CD14-positive monocyte (primary cell): ENCODE measurements at regions not wholly inside any gene's neighbourhood (a gene's known extent, or its start where the extent isn't known, plus 50 kb on each side); places are given as distances from the start of the nearest gene placed in this dataset.

Experiments used
- DNase-seq, 3 donors: peaks; one replicate each; pipeline ENCODE4 v3.0.0-alpha.2; 2011 to 2022
- H2AFZ ChIP-seq: 2 replicates; pipeline ENCODE4 v1.6.0; 2012; ENCODE audit warnings: mild to moderate bottlenecking, low read depth, low read length, inconsistent platforms; ENCODE audit not compliant: insufficient read depth, poor library complexity, severe bottlenecking
- H3K27ac ChIP-seq, 2 donors: 1 replicate in 1 of 2; 2 replicates in 1 of 2; pipeline ENCODE4 v1.5.1; 2012 to 2013; ENCODE audit warnings: low read length in 2 of 2, control low read depth in 1 of 2, inconsistent platforms in 1 of 2, low read depth in 1 of 2, mild to moderate bottlenecking in 1 of 2
- H3K27me3 ChIP-seq, 2 donors: one replicate each; pipeline versions ENCODE4 v1.6.0 to v1.6.1; 2011 to 2013; ENCODE audit warnings: low read length in 2 of 2; ENCODE audit not compliant: control insufficient read depth in 2 of 2, insufficient read depth in 2 of 2
- H3K36me3 ChIP-seq, 2 donors: replicated peaks in 1 of 2; 1 replicate in 1 of 2; 2 replicates in 1 of 2; pipeline versions ENCODE4 v1.5.1 to v1.6.1; 2012 to 2013; ENCODE audit warnings: low read length in 2 of 2, control low read depth in 1 of 2, inconsistent platforms in 1 of 2, mild to moderate bottlenecking in 1 of 2; ENCODE audit not compliant: insufficient read depth in 2 of 2, control insufficient read depth in 1 of 2
- H3K4me1 ChIP-seq, 2 donors: 1 replicate in 1 of 2; 2 replicates in 1 of 2; pipeline versions ENCODE4 v1.5.1 to v1.6.1; 2012 to 2013; ENCODE audit warnings: low read length in 2 of 2, control low read depth in 1 of 2, inconsistent platforms in 1 of 2, mild to moderate bottlenecking in 1 of 2, moderate library complexity in 1 of 2; ENCODE audit not compliant: insufficient read depth in 2 of 2, control insufficient read depth in 1 of 2
- H3K4me2 ChIP-seq: replicated peaks from 2 replicates; pipeline ENCODE3; 2012; ENCODE audit warnings: low read length, moderate library complexity, mild to moderate bottlenecking; ENCODE audit not compliant: poor library complexity, severe bottlenecking; ENCODE audit errors: extremely low read depth
- H3K4me3 ChIP-seq, 3 experiments: fragments of 200-600 bp in 1 of 3; sonication (generic) in 1 of 3; replicated peaks in 1 of 3; 1 replicate in 2 of 3; 2 replicates in 1 of 3; pipeline ENCODE4 v1.5.1; 2011 to 2013; ENCODE audit warnings: low read length in 3 of 3, mild to moderate bottlenecking in 3 of 3, control low read depth in 2 of 3, low read depth in 2 of 3, inconsistent platforms in 1 of 3, moderate library complexity in 1 of 3
- H3K79me2 ChIP-seq: 2 replicates; pipeline ENCODE4 v1.6.0; 2012; ENCODE audit warnings: mild to moderate bottlenecking, control low read depth, inconsistent platforms, low read length, moderate library complexity; ENCODE audit not compliant: insufficient read depth
- H3K9ac ChIP-seq: 2 replicates; pipeline ENCODE4 v1.6.0; 2017; ENCODE audit warnings: low read length, mild to moderate bottlenecking; ENCODE audit not compliant: insufficient read depth, poor library complexity, severe bottlenecking
- H3K9me3 ChIP-seq, 2 donors: replicated peaks in 1 of 2; 1 replicate in 1 of 2; 2 replicates in 1 of 2; pipeline versions ENCODE4 v1.5.1 to v1.6.1; 2012 to 2013; ENCODE audit warnings: low read length in 2 of 2, control low read depth in 1 of 2; ENCODE audit not compliant: control insufficient read depth in 1 of 2, insufficient read depth in 1 of 2
- H4K20me1 ChIP-seq: 2 replicates; pipeline ENCODE4 v1.6.0; 2012; ENCODE audit warnings: mild to moderate bottlenecking, low read length, control low read depth, moderate library complexity; ENCODE audit not compliant: insufficient read depth
- H3K27ac Mint-ChIP-seq, 7 donors: one replicate each; pipeline ENCODE4 v1.8.0; 2020; ENCODE audit warnings: mild to moderate bottlenecking in 7 of 7, mixed read lengths in 7 of 7, moderate library complexity in 6 of 7, inconsistent platforms in 2 of 7
- H3K27me3 Mint-ChIP-seq, 3 donors: one replicate each; pipeline ENCODE4 v1.8.0; 2021 to 2022; ENCODE audit warnings: low read depth in 3 of 3, mild to moderate bottlenecking in 3 of 3, mixed read lengths in 3 of 3, moderate library complexity in 3 of 3, inconsistent platforms in 1 of 3
- H3K36me3 Mint-ChIP-seq, 2 donors: one replicate each; pipeline ENCODE4 v1.8.0; 2020; ENCODE audit warnings: mixed read lengths in 2 of 2, inconsistent platforms in 1 of 2, mild to moderate bottlenecking in 1 of 2
- H3K4me1 Mint-ChIP-seq: one replicate; pipeline ENCODE4 v1.8.0; 2020; ENCODE audit warnings: mild to moderate bottlenecking, mixed read lengths
- H3K4me3 Mint-ChIP-seq, 2 donors: one replicate each; pipeline ENCODE4 v1.8.0; 2020; ENCODE audit warnings: mild to moderate bottlenecking in 2 of 2, mixed read lengths in 2 of 2, moderate library complexity in 1 of 2
- H3K9me3 Mint-ChIP-seq, 7 donors: one replicate each; pipeline ENCODE4 v1.8.0; 2020 to 2022; ENCODE audit warnings: mixed read lengths in 7 of 7, mild to moderate bottlenecking in 6 of 7, moderate library complexity in 6 of 7, inconsistent platforms in 2 of 7
- WGBS: methylation state at CpG from one replicate; pipeline ENCODE4 v1.1.5; 2013; ENCODE audit warnings: missing lambda C conversion rate; ENCODE audit not compliant: insufficient coverage; 5-methylcytosine and 5-hydroxymethylcytosine counted together
- intact Hi-C, 2 donors: fragments of 100-400 bp; cut with micrococcal nuclease; formaldehyde crosslinking; loops; one replicate each; pipeline versions ENCODE4 v1.15.0 to v1.15.1; 2023
- TF ChIP-seq, protein P1 (sequence below): fragments of 200-600 bp; IDR thresholded peaks from one replicate; pipeline ENCODE4 v1.8.0; 2022; ENCODE audit warnings: antibody characterized with exemption, mild to moderate bottlenecking

DNA sequence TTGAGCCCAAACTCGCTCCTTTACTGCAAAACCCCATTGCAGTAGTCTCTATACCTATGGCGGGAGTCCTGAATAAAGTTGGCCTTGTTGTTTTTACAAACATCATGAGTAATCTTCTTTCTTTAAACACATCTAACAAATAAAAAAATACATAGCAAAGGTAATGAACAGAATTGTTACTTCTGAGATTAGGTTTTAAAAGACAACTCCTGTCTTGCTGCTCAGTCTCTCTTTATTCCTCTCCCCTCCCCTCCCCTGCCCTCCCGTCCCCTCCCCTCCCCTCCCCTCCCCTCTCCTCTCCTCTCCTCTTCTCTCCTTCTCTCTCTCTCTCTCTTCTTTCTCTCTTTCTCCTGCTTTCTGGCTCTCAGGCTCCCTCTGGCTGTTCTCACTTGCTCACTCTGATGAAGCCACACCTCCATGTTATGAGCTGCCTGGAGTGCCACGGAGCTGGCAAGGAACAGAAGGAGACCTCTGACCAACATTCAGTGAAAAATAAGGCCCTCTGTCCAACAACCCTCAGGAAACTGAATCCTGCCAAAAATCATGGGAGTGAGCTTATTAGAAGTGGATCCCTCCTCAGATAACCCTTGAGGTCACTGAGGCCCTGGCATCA is 300.7 kb upstream of the MIR17HG start:
- H3K4me1 ChIP-seq, result no peaks in the 10 kb centered on the region
- intact Hi-C loops, result no loop called here
- H3K4me3 ChIP-seq, result no peak overlapping the region
- no peaks in the 10 kb centered on the region for H3K27me3 ChIP-seq
- H3K79me2 ChIP-seq, result no peaks in the 10 kb centered on the region
- Mint-ChIP-seq H3K4me1 (no peaks in the 10 kb centered on the region), H3K27me3 (peaks cover 0 to 2% (median 0%) of the 10 kb centered on the region in 3 donors), H3K27ac (no peak overlapping the region), H3K4me3 (no peak overlapping the region), H3K36me3 (no peaks in the 10 kb centered on the region), H3K9me3 (peaks cover 0 to 2% (median 0%) of the 10 kb centered on the region in 7 donors)
- no peak overlapping the region for H2AFZ ChIP-seq
- H3K36me3 ChIP-seq, result no peaks in the 10 kb centered on the region
- WGBS, result 100% methylated on average over 1 of the region's 4 CpGs
- no peak overlapping the region for H3K4me2 ChIP-seq
- no peak overlapping the region for H3K9ac ChIP-seq
- no peaks in the 10 kb centered on the region for H3K9me3 ChIP-seq
- no peaks in the 10 kb centered on the region for H4K20me1 ChIP-seq
- TF ChIP-seq, protein P1, sequence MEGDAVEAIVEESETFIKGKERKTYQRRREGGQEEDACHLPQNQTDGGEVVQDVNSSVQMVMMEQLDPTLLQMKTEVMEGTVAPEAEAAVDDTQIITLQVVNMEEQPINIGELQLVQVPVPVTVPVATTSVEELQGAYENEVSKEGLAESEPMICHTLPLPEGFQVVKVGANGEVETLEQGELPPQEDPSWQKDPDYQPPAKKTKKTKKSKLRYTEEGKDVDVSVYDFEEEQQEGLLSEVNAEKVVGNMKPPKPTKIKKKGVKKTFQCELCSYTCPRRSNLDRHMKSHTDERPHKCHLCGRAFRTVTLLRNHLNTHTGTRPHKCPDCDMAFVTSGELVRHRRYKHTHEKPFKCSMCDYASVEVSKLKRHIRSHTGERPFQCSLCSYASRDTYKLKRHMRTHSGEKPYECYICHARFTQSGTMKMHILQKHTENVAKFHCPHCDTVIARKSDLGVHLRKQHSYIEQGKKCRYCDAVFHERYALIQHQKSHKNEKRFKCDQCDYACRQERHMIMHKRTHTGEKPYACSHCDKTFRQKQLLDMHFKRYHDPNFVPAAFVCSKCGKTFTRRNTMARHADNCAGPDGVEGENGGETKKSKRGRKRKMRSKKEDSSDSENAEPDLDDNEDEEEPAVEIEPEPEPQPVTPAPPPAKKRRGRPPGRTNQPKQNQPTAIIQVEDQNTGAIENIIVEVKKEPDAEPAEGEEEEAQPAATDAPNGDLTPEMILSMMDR, result no peak
- no peak overlapping the region for H3K27ac ChIP-seq
- DNase-seq, result no peak

GRCh38 chr13:91050970-91051369 is 296.5 kb upstream of the MIR17HG start:
- Histone ChIP-seq H3K79me2 (no peaks in the 10 kb centered on the region), H2AFZ (no peak overlapping the region), H3K4me1 (no peaks in the 10 kb centered on the region), H3K4me2 (no peak overlapping the region), H3K27ac (no peak overlapping the region), H3K4me3 (no peak overlapping the region), H4K20me1 (no peaks in the 10 kb centered on the region), H3K9ac (no peak overlapping the region), H3K27me3 (no peaks in the 10 kb centered on the region), H3K9me3 (no peaks in the 10 kb centered on the region), H3K36me3 (no peaks in the 10 kb centered on the region)
- intact Hi-C loops, result no loop called here
- Mint-ChIP-seq H3K27me3 (peaks cover 0 to 2% (median 0%) of the 10 kb centered on the region in 3 donors), H3K4me3 (no peak overlapping the region), H3K4me1 (no peaks in the 10 kb centered on the region), H3K36me3 (no peaks in the 10 kb centered on the region), H3K9me3 (peaks cover 0 to 2% (median 0%) of the 10 kb centered on the region in 7 donors), H3K27ac (no peak overlapping the region)
- no CpG with 5 or more reads among the region's 2 CpGs for WGBS
- TF ChIP-seq, protein P1, result no peak
- DNase-seq, result no peak
